ENCODE measurements at regions not wholly inside any gene's neighbourhood (a gene's known extent, or its start where the extent isn't known, plus 50 kb on each side); places are given as distances from the start of the nearest gene placed in this dataset.
"Not testable (repeated sequence)": the region's sequence is repeated elsewhere in the genome, so short reads cannot be mapped to it uniquely, and the experiment has no call there.

DNA sequence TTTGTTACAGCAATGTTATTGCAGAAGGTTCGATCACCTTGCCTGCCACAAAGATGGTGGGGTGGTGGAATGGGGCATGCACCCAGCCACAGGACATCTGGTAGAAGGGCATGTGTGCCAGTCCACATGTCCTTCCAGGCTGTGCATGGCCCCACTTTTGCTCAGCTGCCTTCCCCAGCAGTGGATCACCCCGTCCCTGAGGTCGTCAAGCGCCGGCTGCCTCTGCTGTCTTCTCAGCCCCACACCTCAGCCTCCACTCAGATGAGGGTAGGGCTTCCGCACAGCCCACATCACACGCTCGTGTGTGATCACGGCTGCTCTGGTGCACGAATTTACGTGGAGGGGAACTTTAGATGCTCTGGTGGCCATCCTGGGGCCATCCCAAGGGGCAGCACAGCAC is 109.5 kb upstream of the PMEPA1 start:
- Histone ChIP-seq H3K27me3 (no peaks in the 10 kb centered on the region), H3K9me3 (no peaks in the 10 kb centered on the region), H3K27ac (no peak overlapping the region), H3K4me1 (no peaks in the 10 kb centered on the region), H3K36me3 (no peaks in the 10 kb centered on the region), H3K4me3 (no peak overlapping the region)
- no peak for DNase-seq (ENCODE audit: low spot score in 2 of 2)
- TF ChIP-seq, protein P1, sequence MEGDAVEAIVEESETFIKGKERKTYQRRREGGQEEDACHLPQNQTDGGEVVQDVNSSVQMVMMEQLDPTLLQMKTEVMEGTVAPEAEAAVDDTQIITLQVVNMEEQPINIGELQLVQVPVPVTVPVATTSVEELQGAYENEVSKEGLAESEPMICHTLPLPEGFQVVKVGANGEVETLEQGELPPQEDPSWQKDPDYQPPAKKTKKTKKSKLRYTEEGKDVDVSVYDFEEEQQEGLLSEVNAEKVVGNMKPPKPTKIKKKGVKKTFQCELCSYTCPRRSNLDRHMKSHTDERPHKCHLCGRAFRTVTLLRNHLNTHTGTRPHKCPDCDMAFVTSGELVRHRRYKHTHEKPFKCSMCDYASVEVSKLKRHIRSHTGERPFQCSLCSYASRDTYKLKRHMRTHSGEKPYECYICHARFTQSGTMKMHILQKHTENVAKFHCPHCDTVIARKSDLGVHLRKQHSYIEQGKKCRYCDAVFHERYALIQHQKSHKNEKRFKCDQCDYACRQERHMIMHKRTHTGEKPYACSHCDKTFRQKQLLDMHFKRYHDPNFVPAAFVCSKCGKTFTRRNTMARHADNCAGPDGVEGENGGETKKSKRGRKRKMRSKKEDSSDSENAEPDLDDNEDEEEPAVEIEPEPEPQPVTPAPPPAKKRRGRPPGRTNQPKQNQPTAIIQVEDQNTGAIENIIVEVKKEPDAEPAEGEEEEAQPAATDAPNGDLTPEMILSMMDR (IDR thresholded peaks at IDR 0.05) = no peak
- intact Hi-C loops (cut with DNase I) = no loop called here

DNA sequence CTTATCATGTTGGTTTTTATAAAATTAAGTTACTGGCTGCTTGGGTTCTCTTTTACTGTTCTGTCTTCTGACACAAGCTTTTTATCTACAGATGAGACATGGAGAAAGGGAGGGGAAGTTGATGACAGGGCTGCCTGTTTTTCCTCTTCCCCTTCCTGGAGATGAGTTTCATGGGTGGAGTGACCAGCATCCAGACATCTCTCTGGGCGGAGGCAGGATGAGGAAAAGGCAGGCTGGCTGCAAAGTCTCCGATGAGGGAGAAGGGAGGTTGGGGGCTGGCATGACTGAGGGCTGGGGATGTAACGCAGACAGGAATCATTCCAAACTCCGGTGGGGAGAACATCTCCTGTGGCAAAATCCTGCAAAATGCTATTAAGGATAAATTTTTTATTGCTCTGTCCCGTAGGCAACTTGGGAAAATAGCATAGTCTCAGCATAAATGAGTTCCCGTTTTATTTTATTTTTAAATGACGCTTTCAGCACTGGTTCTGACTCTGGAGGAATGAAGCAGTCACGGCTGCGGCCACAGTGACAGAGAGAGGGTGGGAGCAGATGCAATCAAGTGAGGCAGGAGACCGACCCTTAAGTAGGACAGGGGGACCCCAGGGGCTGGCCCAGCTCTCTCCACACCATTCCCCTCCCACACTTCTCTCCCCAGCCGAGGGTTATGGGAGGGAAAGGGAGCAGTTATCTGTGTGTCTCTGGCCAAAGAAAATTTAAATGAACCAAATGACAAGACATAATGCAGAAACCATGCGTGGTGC is 108.8 kb upstream of the PMEPA1 start:
- H3K36me3 ChIP-seq = no peaks in the 10 kb centered on the region
- H3K27me3 ChIP-seq = no peaks in the 10 kb centered on the region
- intact Hi-C loops (cut with DNase I) = no loop called here
- no peaks in the 10 kb centered on the region for H3K9me3 ChIP-seq
- TF ChIP-seq, protein P1 (IDR thresholded peaks at IDR 0.05) = no peak
- no peak overlapping the region for H3K4me3 ChIP-seq
- no peaks in the 10 kb centered on the region for H3K4me1 ChIP-seq
- no peak for DNase-seq (ENCODE audit: low spot score in 2 of 2)
- no peak overlapping the region for H3K27ac ChIP-seq

DNA sequence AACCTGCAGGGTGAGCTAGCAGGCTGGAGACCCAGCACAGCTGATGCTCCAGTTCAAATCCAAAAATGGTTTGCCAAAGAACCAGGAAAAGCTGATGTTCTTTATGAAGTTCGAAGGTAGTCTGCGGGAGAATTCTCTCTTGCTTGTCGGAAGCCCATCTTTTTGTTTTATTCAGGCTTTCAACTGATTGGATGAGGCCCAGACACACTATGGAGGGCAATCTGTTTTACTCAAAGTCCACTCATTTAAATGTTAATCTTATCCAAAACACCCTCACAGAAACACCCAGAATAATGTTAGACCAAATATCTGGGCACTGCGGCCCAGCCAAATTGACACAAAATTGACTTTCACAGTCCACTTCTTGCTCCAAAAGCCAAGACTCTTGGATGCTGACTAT is 105.6 kb upstream of the PMEPA1 start:
- Histone ChIP-seq H3K27ac (no peak overlapping the region), H3K9me3 (no peaks in the 10 kb centered on the region), H3K36me3 (no peaks in the 10 kb centered on the region), H3K27me3 (no peaks in the 10 kb centered on the region), H3K4me3 (no peak overlapping the region), H3K4me1 (no peaks in the 10 kb centered on the region)
- DNase-seq (ENCODE audit: low spot score in 2 of 2) = no peak
- TF ChIP-seq, protein P1 (IDR thresholded peaks at IDR 0.05) = no peak
- intact Hi-C loops (cut with DNase I) = no loop called here

DNA sequence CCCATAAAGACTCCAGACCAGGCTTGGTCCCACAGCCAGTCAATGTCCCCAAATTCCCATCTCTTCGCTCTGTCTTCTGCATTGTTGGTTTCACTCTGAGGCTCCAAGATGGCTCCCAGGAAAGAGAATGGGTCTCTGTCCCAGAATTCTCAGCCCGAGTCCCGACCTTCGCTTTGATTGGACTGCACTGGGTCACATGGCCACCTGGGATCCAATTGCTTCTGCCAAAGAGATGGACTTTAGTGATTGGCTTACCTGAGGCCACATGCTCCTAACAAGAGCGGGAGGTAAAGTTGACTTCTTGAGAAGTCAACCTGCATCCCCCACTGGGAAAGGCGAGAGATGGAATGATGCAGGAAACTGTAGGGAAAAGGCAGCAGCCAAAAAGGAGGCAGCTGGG is 104.7 kb upstream of the PMEPA1 start:
- no peak overlapping the region for H3K27ac ChIP-seq
- no peak for DNase-seq (ENCODE audit: low spot score in 2 of 2)
- intact Hi-C loops (cut with DNase I) = no loop called here

DNA sequence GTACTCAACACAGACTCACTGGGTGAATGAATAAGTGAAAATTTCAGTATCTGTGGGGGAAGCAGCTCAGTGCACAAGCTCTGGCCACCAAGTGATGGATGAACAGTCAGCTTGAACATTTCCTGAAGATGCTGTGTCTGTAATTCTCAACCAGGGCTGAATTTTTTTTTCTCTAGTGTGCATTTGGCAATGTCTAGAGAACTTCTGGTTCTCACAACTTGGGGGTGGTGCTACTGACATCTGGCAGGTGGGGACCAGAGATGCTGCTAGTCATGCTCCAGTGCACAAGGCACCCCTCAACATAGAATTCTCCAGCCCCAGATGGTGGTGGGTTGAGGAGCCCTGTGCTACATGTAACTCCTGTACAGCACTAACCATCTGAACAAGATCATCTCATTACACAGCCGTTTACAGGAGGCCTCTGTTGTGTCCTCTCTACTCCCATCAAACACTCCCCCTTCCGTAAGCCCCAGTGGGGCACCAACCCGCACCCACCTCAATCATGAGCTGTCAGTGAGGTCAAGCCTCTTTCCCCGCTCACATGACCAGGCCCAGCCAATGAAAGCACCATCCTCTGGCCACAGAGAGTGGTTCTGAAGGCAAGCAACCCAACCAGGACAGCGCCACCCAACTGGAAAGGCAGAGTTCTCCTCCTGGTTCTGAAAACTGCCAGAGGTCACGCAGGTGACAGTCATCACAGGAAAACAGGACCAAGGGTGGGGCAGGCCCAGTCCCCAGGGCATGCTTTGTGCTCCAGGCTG is 103.9 kb upstream of the PMEPA1 start:
- Histone ChIP-seq H3K36me3 (no peaks in the 10 kb centered on the region), H3K27me3 (no peaks in the 10 kb centered on the region), H3K4me3 (no peak overlapping the region), H3K9me3 (no peaks in the 10 kb centered on the region), H3K4me1 (no peaks in the 10 kb centered on the region), H3K27ac (no peak overlapping the region)
- TF ChIP-seq, protein P1 (IDR thresholded peaks at IDR 0.05) = no peak
- intact Hi-C loops (cut with DNase I) = no loop called here
- no peak for DNase-seq (ENCODE audit: low spot score in 2 of 2)

More for the DNA sequence above, 104.7 kb upstream of the PMEPA1 start:
- Histone ChIP-seq H3K4me1 (no peaks in the 10 kb centered on the region), H3K27me3 (no peaks in the 10 kb centered on the region), H3K4me3 (no peak overlapping the region), H3K9me3 (no peaks in the 10 kb centered on the region), H3K36me3 (no peaks in the 10 kb centered on the region)
- TF ChIP-seq, protein P1 (IDR thresholded peaks at IDR 0.05) = no peak

DNA sequence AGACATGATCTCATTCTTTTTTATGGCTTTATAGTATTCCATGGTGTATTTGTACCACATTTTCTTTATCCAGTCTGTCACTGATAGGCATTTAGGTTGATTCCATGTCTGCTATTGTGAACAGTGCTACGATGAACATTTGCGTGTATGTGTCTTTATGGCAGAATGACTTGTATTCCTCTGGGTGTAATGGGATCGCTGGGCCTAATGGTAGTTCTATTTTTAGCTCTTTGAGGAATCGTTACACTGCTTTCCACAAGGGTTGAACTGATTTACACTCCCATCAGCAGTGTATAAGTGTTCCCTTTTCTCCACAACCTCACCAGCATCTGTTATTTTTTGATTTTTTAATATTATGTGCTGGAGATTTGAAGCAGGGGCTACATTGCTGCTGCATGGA is 102.8 kb upstream of the PMEPA1 start:
- DNase-seq (ENCODE audit: low spot score in 2 of 2); H3K27me3 ChIP-seq; intact Hi-C loops (cut with DNase I); H3K9me3 ChIP-seq; H3K36me3 ChIP-seq; H3K4me3 ChIP-seq; H3K27ac ChIP-seq; H3K4me1 ChIP-seq: not testable (repeated sequence)

Data from ascending aorta (tissue), 2 donors.